OCI-LY7 (cell line): ENCODE measurements at regions not wholly inside any gene's neighbourhood (a gene's known extent, or its start where the extent isn't known, plus 50 kb on each side); places are given as distances from the start of the nearest gene placed in this dataset.

ENCODE experiments used
- EZH2phosphoT487 ChIP-seq: fragments of 200-600 bp; sonication (generic); IDR thresholded peaks from 2 replicates; pipeline ENCODE4 v1.6.1; 2018; ENCODE audit warnings: low read depth, borderline replicate concordance, mild to moderate bottlenecking, mixed run types, antibody characterized with exemption, low read length, moderate library complexity, mixed read lengths
- TF ChIP-seq, protein P1 (sequence below): fragments of 200-600 bp; sonication (generic); conservative IDR thresholded peaks from 2 replicates; pipeline ENCODE4 v1.5.1; 2014; ENCODE audit warnings: mild to moderate bottlenecking, antibody characterized with exemption, low read length, moderate library complexity, mixed read lengths

DNA sequence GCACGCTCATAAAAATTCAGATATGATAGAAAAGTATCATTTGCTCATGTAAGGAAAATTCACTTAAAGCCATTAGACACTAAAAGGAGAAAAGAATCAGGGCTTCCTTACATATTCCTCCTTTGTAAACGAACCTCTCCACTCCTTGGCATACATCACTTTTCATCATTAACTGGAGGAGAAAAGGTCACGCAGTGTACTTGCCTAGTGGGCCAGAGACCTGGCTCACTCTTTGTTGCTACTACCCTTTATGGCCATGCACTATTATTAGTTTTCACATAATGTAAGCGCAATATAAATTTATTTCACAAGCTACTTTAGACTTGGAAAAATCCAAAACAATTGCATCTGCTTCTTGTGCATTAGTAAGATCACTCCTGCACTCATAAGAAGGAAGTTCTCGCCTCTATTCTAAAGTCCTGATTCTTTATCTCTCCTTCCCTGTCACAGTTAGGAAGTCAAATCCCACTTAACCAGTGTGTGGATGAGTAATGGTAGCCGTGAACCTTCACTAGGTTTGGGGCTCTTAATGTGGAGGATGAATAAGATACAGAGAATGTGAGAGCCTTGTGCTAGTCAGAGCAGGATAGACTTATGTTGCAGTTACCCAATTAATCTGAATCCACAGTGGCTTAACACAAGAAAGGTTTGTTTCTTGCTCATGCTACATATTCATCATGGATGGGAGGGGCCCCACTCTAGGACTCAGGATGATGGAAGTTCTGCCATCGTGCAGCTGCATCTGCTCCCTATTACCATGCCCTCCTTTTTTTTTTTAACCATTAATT lies 115.0 kb upstream of the GLS start:
- TF ChIP-seq, protein P1, sequence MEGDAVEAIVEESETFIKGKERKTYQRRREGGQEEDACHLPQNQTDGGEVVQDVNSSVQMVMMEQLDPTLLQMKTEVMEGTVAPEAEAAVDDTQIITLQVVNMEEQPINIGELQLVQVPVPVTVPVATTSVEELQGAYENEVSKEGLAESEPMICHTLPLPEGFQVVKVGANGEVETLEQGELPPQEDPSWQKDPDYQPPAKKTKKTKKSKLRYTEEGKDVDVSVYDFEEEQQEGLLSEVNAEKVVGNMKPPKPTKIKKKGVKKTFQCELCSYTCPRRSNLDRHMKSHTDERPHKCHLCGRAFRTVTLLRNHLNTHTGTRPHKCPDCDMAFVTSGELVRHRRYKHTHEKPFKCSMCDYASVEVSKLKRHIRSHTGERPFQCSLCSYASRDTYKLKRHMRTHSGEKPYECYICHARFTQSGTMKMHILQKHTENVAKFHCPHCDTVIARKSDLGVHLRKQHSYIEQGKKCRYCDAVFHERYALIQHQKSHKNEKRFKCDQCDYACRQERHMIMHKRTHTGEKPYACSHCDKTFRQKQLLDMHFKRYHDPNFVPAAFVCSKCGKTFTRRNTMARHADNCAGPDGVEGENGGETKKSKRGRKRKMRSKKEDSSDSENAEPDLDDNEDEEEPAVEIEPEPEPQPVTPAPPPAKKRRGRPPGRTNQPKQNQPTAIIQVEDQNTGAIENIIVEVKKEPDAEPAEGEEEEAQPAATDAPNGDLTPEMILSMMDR = no peak
- TF ChIP-seq EZH2phosphoT487 = no peak
